ENCODE measurements at regions not wholly inside any gene's neighbourhood (a gene's known extent, or its start where the extent isn't known, plus 50 kb on each side); places are given as distances from the start of the nearest gene placed in this dataset.
A peak's percentile ranks its signal among the peaks of the same experiment; 100 is the strongest.

DNA sequence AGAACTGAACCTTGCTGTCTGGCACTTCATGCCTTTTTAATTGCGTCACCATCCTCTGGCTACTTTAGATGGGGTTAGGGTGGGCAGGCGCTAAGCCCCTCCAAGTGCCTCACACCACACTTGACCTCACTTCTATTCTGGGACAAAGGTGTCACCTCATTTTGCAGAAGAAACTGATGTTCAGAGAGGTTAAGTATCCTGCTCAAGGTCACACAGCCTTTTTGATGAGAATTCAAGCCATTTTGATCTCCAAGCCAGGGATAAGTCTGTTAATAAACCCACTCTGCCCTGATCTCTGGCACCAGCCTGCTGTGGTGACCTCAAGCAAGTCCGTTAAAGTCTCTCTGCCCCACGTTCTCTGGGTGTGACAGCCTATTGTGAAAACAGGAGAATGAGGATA, 58.8 kb upstream of the PRR23C start:
- H3K4me1 Mint-ChIP-seq = peaks cover 3% of the 10 kb centered on the region; the same call in 1 of the 2 replicates
- ATAC-seq (no peak), DNase-seq (ENCODE audit: low spot score) (no peak)
- POLR2A ChIA-PET = no interaction called here
- no peaks in the 10 kb centered on the region for H3K36me3 Mint-ChIP-seq
- CTCF ChIA-PET = interaction anchor here (3.1 kb wide), 1 partner anchor 9 kb away, joined by 21 read pairs; no protein-coding TSS in a partner anchor
- no peaks in the 10 kb centered on the region for H3K27me3 Mint-ChIP-seq (ENCODE audit: low read depth)
- H3K4me3 Mint-ChIP-seq = no peak overlapping the region
- no peaks in the 10 kb centered on the region for H3K9me3 Mint-ChIP-seq
- H3K27ac Mint-ChIP-seq = no peak overlapping the region
- TF ChIP-seq FOXP1 (CRISPR knock-in tag; IDR thresholded peaks at IDR 0.05; ENCODE audit: borderline replicate concordance) (no peak), HMGA2 (CRISPR knock-in tag; IDR thresholded peaks at IDR 0.05) (no peak), SOX15 (CRISPR knock-in tag; IDR thresholded peaks at IDR 0.05) (no peak), GRHL2 (CRISPR knock-in tag; IDR thresholded peaks at IDR 0.05; ENCODE audit: insufficient replicate concordance, severe bottlenecking) (no peak), MXD4 (CRISPR knock-in tag; IDR thresholded peaks at IDR 0.05; ENCODE audit: borderline replicate concordance) (no peak), ZNF138 (CRISPR knock-in tag; conservative IDR thresholded peaks at IDR 0.05) (no peak), ZNF396 (CRISPR knock-in tag; IDR thresholded peaks at IDR 0.05; ENCODE audit: borderline replicate concordance) (no peak)
- TF ChIP-seq, protein P1, sequence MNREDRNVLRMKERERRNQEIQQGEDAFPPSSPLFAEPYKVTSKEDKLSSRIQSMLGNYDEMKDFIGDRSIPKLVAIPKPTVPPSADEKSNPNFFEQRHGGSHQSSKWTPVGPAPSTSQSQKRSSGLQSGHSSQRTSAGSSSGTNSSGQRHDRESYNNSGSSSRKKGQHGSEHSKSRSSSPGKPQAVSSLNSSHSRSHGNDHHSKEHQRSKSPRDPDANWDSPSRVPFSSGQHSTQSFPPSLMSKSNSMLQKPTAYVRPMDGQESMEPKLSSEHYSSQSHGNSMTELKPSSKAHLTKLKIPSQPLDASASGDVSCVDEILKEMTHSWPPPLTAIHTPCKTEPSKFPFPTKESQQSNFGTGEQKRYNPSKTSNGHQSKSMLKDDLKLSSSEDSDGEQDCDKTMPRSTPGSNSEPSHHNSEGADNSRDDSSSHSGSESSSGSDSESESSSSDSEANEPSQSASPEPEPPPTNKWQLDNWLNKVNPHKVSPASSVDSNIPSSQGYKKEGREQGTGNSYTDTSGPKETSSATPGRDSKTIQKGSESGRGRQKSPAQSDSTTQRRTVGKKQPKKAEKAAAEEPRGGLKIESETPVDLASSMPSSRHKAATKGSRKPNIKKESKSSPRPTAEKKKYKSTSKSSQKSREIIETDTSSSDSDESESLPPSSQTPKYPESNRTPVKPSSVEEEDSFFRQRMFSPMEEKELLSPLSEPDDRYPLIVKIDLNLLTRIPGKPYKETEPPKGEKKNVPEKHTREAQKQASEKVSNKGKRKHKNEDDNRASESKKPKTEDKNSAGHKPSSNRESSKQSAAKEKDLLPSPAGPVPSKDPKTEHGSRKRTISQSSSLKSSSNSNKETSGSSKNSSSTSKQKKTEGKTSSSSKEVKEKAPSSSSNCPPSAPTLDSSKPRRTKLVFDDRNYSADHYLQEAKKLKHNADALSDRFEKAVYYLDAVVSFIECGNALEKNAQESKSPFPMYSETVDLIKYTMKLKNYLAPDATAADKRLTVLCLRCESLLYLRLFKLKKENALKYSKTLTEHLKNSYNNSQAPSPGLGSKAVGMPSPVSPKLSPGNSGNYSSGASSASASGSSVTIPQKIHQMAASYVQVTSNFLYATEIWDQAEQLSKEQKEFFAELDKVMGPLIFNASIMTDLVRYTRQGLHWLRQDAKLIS (CRISPR knock-in tag; IDR thresholded peaks at IDR 0.05; ENCODE audit: borderline replicate concordance) = no peak
- TF ChIP-seq, protein P2, sequence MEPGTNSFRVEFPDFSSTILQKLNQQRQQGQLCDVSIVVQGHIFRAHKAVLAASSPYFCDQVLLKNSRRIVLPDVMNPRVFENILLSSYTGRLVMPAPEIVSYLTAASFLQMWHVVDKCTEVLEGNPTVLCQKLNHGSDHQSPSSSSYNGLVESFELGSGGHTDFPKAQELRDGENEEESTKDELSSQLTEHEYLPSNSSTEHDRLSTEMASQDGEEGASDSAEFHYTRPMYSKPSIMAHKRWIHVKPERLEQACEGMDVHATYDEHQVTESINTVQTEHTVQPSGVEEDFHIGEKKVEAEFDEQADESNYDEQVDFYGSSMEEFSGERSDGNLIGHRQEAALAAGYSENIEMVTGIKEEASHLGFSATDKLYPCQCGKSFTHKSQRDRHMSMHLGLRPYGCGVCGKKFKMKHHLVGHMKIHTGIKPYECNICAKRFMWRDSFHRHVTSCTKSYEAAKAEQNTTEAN (CRISPR knock-in tag; IDR thresholded peaks at IDR 0.05) = no peak
- TF ChIP-seq, protein P3, sequence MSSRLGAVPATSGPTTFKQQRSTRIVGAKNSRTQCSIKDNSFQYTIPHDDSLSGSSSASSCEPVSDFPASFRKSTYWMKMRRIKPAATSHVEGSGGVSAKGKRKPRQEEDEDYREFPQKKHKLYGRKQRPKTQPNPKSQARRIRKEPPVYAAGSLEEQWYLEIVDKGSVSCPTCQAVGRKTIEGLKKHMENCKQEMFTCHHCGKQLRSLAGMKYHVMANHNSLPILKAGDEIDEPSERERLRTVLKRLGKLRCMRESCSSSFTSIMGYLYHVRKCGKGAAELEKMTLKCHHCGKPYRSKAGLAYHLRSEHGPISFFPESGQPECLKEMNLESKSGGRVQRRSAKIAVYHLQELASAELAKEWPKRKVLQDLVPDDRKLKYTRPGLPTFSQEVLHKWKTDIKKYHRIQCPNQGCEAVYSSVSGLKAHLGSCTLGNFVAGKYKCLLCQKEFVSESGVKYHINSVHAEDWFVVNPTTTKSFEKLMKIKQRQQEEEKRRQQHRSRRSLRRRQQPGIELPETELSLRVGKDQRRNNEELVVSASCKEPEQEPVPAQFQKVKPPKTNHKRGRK (CRISPR knock-in tag; IDR thresholded peaks at IDR 0.05; ENCODE audit: borderline replicate concordance) = no peak
- TF ChIP-seq, protein P4, sequence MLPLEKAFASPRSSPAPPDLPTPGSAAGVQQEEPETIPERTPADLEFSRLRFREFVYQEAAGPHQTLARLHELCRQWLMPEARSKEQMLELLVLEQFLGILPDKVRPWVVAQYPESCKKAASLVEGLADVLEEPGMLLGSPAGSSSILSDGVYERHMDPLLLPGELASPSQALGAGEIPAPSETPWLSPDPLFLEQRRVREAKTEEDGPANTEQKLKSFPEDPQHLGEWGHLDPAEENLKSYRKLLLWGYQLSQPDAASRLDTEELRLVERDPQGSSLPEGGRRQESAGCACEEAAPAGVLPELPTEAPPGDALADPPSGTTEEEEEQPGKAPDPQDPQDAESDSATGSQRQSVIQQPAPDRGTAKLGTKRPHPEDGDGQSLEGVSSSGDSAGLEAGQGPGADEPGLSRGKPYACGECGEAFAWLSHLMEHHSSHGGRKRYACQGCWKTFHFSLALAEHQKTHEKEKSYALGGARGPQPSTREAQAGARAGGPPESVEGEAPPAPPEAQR (CRISPR knock-in tag; IDR thresholded peaks at IDR 0.05) = no peak
- TF ChIP-seq, protein P5, sequence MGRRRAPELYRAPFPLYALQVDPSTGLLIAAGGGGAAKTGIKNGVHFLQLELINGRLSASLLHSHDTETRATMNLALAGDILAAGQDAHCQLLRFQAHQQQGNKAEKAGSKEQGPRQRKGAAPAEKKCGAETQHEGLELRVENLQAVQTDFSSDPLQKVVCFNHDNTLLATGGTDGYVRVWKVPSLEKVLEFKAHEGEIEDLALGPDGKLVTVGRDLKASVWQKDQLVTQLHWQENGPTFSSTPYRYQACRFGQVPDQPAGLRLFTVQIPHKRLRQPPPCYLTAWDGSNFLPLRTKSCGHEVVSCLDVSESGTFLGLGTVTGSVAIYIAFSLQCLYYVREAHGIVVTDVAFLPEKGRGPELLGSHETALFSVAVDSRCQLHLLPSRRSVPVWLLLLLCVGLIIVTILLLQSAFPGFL (CRISPR knock-in tag; IDR thresholded peaks at IDR 0.05; ENCODE audit: borderline replicate concordance) = no peak

DNA sequence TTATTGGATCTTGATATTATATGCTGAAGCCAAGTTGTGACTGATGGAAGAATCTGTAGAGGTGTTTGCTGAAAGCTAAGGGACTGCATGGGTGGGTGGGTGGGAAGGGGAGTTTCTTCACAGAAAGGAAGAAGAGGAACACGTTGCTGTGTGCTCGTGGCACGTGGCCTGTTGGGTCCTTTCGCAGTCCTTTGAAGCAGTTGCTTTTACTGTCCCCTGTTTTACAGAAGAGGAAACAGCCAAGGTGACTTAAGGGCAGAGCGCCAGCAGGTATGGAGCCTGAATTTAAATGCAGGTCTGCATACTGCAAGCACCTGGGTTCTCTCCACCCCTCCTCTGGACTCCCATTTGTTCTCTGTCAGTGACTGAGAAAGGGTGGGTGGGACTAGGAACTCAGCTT, 59.4 kb upstream of the PRR23C start:
- CTCF ChIA-PET = interaction anchor here (1.1 to 1.8 kb wide), 4 partner anchors 9 to 225 kb away, joined by 3 to 7 read pairs (median 4); no protein-coding TSS in a partner anchor
- H3K9me3 Mint-ChIP-seq = no peaks in the 10 kb centered on the region
- no peak for DNase-seq (ENCODE audit: low spot score)
- H3K4me3 Mint-ChIP-seq = no peak overlapping the region
- peaks cover 3% of the 10 kb centered on the region; the same call in 1 of the 2 replicates for H3K4me1 Mint-ChIP-seq
- POLR2A ChIA-PET = no interaction called here
- H3K36me3 Mint-ChIP-seq = no peaks in the 10 kb centered on the region
- no peak overlapping the region for H3K27ac Mint-ChIP-seq
- no peaks in the 10 kb centered on the region for H3K27me3 Mint-ChIP-seq (ENCODE audit: low read depth)
- peak; percentile 31; the same call in 1 of the 2 replicates for ATAC-seq
- TF ChIP-seq ZNF317 (CRISPR knock-in tag; IDR thresholded peaks at IDR 0.05; ENCODE audit: borderline replicate concordance, low read depth) = no peak
- no peak for TF ChIP-seq RORB (CRISPR knock-in tag; IDR thresholded peaks at IDR 0.05)
- no peak for TF ChIP-seq ETV6 (CRISPR knock-in tag; IDR thresholded peaks at IDR 0.05)
- TF ChIP-seq, protein P6, sequence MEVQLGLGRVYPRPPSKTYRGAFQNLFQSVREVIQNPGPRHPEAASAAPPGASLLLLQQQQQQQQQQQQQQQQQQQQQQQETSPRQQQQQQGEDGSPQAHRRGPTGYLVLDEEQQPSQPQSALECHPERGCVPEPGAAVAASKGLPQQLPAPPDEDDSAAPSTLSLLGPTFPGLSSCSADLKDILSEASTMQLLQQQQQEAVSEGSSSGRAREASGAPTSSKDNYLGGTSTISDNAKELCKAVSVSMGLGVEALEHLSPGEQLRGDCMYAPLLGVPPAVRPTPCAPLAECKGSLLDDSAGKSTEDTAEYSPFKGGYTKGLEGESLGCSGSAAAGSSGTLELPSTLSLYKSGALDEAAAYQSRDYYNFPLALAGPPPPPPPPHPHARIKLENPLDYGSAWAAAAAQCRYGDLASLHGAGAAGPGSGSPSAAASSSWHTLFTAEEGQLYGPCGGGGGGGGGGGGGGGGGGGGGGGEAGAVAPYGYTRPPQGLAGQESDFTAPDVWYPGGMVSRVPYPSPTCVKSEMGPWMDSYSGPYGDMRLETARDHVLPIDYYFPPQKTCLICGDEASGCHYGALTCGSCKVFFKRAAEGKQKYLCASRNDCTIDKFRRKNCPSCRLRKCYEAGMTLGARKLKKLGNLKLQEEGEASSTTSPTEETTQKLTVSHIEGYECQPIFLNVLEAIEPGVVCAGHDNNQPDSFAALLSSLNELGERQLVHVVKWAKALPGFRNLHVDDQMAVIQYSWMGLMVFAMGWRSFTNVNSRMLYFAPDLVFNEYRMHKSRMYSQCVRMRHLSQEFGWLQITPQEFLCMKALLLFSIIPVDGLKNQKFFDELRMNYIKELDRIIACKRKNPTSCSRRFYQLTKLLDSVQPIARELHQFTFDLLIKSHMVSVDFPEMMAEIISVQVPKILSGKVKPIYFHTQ (CRISPR knock-in tag; IDR thresholded peaks at IDR 0.05) = no peak
- TF ChIP-seq, protein P7, sequence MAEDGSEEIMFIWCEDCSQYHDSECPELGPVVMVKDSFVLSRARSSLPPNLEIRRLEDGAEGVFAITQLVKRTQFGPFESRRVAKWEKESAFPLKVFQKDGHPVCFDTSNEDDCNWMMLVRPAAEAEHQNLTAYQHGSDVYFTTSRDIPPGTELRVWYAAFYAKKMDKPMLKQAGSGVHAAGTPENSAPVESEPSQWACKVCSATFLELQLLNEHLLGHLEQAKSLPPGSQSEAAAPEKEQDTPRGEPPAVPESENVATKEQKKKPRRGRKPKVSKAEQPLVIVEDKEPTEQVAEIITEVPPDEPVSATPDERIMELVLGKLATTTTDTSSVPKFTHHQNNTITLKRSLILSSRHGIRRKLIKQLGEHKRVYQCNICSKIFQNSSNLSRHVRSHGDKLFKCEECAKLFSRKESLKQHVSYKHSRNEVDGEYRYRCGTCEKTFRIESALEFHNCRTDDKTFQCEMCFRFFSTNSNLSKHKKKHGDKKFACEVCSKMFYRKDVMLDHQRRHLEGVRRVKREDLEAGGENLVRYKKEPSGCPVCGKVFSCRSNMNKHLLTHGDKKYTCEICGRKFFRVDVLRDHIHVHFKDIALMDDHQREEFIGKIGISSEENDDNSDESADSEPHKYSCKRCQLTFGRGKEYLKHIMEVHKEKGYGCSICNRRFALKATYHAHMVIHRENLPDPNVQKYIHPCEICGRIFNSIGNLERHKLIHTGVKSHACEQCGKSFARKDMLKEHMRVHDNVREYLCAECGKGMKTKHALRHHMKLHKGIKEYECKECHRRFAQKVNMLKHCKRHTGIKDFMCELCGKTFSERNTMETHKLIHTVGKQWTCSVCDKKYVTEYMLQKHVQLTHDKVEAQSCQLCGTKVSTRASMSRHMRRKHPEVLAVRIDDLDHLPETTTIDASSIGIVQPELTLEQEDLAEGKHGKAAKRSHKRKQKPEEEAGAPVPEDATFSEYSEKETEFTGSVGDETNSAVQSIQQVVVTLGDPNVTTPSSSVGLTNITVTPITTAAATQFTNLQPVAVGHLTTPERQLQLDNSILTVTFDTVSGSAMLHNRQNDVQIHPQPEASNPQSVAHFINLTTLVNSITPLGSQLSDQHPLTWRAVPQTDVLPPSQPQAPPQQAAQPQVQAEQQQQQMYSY (CRISPR knock-in tag; IDR thresholded peaks at IDR 0.05) = no peak

Data from WTC11 (cell line).